Breast epithelium (tissue), 3 donors: ENCODE measurements at regions not wholly inside any gene's neighbourhood (a gene's known extent, or its start where the extent isn't known, plus 50 kb on each side); places are given as distances from the start of the nearest gene placed in this dataset.

Experiments
- CTCF ChIP-seq, 3 donors: fragments of 450-650 bp; IDR thresholded peaks; one replicate each; pipeline ENCODE4 v1.5.1; 2016 to 2017; ENCODE audit warnings: antibody characterized with exemption in 3 of 3, mild to moderate bottlenecking in 3 of 3, moderate library complexity in 3 of 3
- POLR2A ChIP-seq: fragments of 450-650 bp; IDR thresholded peaks from one replicate; pipeline ENCODE4 v1.6.1; 2016; ENCODE audit warnings: antibody characterized with exemption, mild to moderate bottlenecking, moderate library complexity
- POLR2AphosphoS5 ChIP-seq, 3 donors: sonication (generic); formaldehyde crosslinking; IDR thresholded peaks; one replicate each; pipeline ENCODE4 v1.6.1; 2017; ENCODE audit warnings: antibody characterized with exemption in 3 of 3

DNA sequence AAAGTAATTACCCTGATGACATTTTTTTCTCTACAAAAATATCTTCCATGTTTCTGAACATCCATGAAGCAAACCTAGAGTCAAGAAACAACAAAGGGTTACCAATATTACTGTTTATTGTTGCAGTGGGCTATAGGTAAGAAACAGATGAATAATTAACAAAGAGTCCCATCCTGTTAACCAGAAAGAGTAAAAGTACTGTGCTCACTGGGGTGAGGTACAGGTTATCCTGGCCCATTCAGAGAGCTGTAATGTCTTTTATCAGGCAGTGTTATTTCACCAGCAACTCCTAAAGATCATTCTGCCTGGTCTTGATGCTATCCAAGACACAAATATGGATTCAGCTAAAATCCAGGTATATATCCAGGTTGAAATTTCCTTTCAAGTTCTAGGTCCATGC lies 754.9 kb downstream of the SATB2 start:
- TF ChIP-seq CTCF (IDR thresholded peaks at IDR 0.05): no peak
- TF ChIP-seq POLR2AphosphoS5 (IDR thresholded peaks at IDR 0.05): no peak
- TF ChIP-seq POLR2A: no peak
